Lower lobe of right lung (tissue), 2 donors: ENCODE measurements at regions not wholly inside any gene's neighbourhood (a gene's known extent, or its start where the extent isn't known, plus 50 kb on each side); places are given as distances from the start of the nearest gene placed in this dataset.
"Not testable (repeated sequence)": the region's sequence is repeated elsewhere in the genome, so short reads cannot be mapped to it uniquely, and the experiment has no call there.

Source experiments
- ATAC-seq, 2 donors: fragments of 200-7000 bp; cut with Tn5 transposase; one replicate each; pipeline ENCODE4 v1.9.1; 2020 to 2022; ENCODE audit warnings: mild to moderate bottlenecking in 2 of 2, moderate library complexity in 2 of 2
- DNase-seq: peaks from one replicate; pipeline ENCODE4 v3.0.0-alpha.2; 2020
- H3K27ac ChIP-seq: fragments of 200-600 bp; one replicate; pipeline ENCODE4 v1.8.0; 2022
- H3K27me3 ChIP-seq: fragments of 200-600 bp; one replicate; pipeline ENCODE4 v1.8.0; 2022; ENCODE audit warnings: low read depth
- H3K36me3 ChIP-seq: fragments of 200-600 bp; one replicate; pipeline ENCODE4 v1.8.0; 2022; ENCODE audit warnings: mild to moderate bottlenecking
- H3K4me1 ChIP-seq: fragments of 200-600 bp; one replicate; pipeline ENCODE4 v1.8.0; 2022
- H3K4me3 ChIP-seq: fragments of 200-600 bp; one replicate; pipeline ENCODE4 v1.8.0; 2022; ENCODE audit warnings: mild to moderate bottlenecking
- H3K9me3 ChIP-seq: fragments of 200-600 bp; one replicate; pipeline ENCODE4 v1.8.0; 2022
- intact Hi-C: fragments of 100-400 bp; cut with DNase I; formaldehyde crosslinking; loops from one replicate; pipeline ENCODE4 v1.11.0; 2022
- TF ChIP-seq, protein P1 (sequence below): fragments of 200-600 bp; IDR thresholded peaks from one replicate; pipeline ENCODE4 v1.8.0; 2022; ENCODE audit warnings: antibody characterized with exemption, mild to moderate bottlenecking
- donor health status: DM: no; HTN: yes; CAD: no; lungs with severe emphysema.

DNA sequence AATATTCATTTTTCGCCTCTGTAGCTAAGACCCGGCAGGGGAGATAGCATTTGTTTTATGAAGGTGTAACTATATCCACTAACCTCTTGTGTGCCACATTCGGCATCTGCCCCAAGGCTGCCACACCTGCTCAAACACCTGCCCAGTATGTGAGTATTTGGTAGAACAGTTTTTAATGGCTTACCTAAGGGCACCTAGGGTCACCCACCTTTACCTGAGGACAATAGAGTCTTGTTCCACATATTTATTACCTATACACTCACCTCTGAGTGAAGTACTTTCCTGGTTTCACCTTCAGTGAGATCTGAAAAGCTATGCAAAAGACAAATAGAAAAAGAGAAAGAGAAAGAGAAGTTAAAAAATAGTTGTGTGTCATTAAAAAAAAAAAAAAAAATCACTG is 68.0 kb upstream of the PIP5K1B start:
- H3K27ac ChIP-seq, result no peak overlapping the region
- no peak overlapping the region for H3K4me3 ChIP-seq
- intact Hi-C loops, result no loop called here
- no peaks in the 10 kb centered on the region for H3K9me3 ChIP-seq
- no peaks in the 10 kb centered on the region for H3K27me3 ChIP-seq
- ATAC-seq (no peak), DNase-seq (no peak)
- TF ChIP-seq, protein P1, sequence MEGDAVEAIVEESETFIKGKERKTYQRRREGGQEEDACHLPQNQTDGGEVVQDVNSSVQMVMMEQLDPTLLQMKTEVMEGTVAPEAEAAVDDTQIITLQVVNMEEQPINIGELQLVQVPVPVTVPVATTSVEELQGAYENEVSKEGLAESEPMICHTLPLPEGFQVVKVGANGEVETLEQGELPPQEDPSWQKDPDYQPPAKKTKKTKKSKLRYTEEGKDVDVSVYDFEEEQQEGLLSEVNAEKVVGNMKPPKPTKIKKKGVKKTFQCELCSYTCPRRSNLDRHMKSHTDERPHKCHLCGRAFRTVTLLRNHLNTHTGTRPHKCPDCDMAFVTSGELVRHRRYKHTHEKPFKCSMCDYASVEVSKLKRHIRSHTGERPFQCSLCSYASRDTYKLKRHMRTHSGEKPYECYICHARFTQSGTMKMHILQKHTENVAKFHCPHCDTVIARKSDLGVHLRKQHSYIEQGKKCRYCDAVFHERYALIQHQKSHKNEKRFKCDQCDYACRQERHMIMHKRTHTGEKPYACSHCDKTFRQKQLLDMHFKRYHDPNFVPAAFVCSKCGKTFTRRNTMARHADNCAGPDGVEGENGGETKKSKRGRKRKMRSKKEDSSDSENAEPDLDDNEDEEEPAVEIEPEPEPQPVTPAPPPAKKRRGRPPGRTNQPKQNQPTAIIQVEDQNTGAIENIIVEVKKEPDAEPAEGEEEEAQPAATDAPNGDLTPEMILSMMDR, result no peak
- no peaks in the 10 kb centered on the region for H3K4me1 ChIP-seq
- H3K36me3 ChIP-seq, result no peaks in the 10 kb centered on the region

- H3K27me3 ChIP-seq, ATAC-seq, H3K4me1 ChIP-seq, H3K4me3 ChIP-seq, H3K27ac ChIP-seq, H3K36me3 ChIP-seq, H3K9me3 ChIP-seq, intact Hi-C loops, DNase-seq: not testable (repeated sequence)
These were observed 65.8 kb upstream of the PIP5K1B start for GRCh38 chr9:68639261-68639660.

GRCh38 chr9:68640421-68641089 is 64.5 kb upstream of the PIP5K1B start:
- Histone ChIP-seq H3K36me3 (no peaks in the 10 kb centered on the region), H3K9me3 (no peaks in the 10 kb centered on the region), H3K4me3 (no peak overlapping the region), H3K27ac (no peak overlapping the region), H3K27me3 (no peaks in the 10 kb centered on the region), H3K4me1 (no peaks in the 10 kb centered on the region)
- intact Hi-C loops, result no loop called here
- ATAC-seq (no peak), DNase-seq (no peak)
- TF ChIP-seq, protein P1, result no peak

- Histone ChIP-seq H3K27ac (no peak overlapping the region), H3K4me1 (no peaks in the 10 kb centered on the region), H3K9me3 (no peaks in the 10 kb centered on the region), H3K36me3 (no peaks in the 10 kb centered on the region), H3K27me3 (no peaks in the 10 kb centered on the region), H3K4me3 (no peak overlapping the region)
- intact Hi-C loops, result no loop called here
- no peak for DNase-seq
- TF ChIP-seq, protein P1, result no peak
- ATAC-seq, result no peak
These were observed 60.9 kb upstream of the PIP5K1B start for GRCh38 chr9:68643901-68644809.

GRCh38 chr9:68644831-68645230 is 60.2 kb upstream of the PIP5K1B start:
- ATAC-seq (no peak), DNase-seq (no peak)
- H3K4me1 ChIP-seq, result no peaks in the 10 kb centered on the region
- H3K27ac ChIP-seq, result no peak overlapping the region
- H3K27me3 ChIP-seq, result no peaks in the 10 kb centered on the region
- no peak overlapping the region for H3K4me3 ChIP-seq
- H3K36me3 ChIP-seq, result no peaks in the 10 kb centered on the region
- no peaks in the 10 kb centered on the region for H3K9me3 ChIP-seq
- TF ChIP-seq, protein P1, result no peak
- intact Hi-C loops, result no loop called here

- no peak overlapping the region for H3K27ac ChIP-seq
- TF ChIP-seq, protein P1, result no peak
- no peak for DNase-seq
- no peaks in the 10 kb centered on the region for H3K4me1 ChIP-seq
- intact Hi-C loops, result no loop called here
- no peaks in the 10 kb centered on the region for H3K27me3 ChIP-seq
- no peaks in the 10 kb centered on the region for H3K36me3 ChIP-seq
- no peak for ATAC-seq
- H3K4me3 ChIP-seq, result no peak overlapping the region
- H3K9me3 ChIP-seq, result no peaks in the 10 kb centered on the region
These were observed 56.9 kb upstream of the PIP5K1B start for GRCh38 chr9:68648164-68648563.
